ENCODE measurements at regions not wholly inside any gene's neighbourhood (a gene's known extent, or its start where the extent isn't known, plus 50 kb on each side); places are given as distances from the start of the nearest gene placed in this dataset.
A peak's percentile ranks its signal among the peaks of the same experiment; 100 is the strongest.

- no peak for DNase-seq
- Histone ChIP-seq H3K36me3 (no peaks in the 10 kb centered on the region), H3K27ac (no peak overlapping the region), H3K4me3 (no peak overlapping the region), H3K9me3 (no peaks in the 10 kb centered on the region), H3K27me3 (replicated peaks in 1 of 7) (no peaks in the 10 kb centered on the region), H3K4me1 (peaks cover 0 to 8% (median 0%) of the 10 kb centered on the region in 6 donors)
- intact Hi-C loops (cut with DNase I; ENCODE audit: low total_unique reads), result no loop called here
- no peak for TF ChIP-seq CTCF (IDR thresholded peaks at IDR 0.05 in 8 of 11, conservative IDR thresholded peaks at IDR 0.05 in 3 of 11)
- TF ChIP-seq POLR2A (IDR thresholded peaks at IDR 0.05), result no peak
- no peak for TF ChIP-seq POLR2AphosphoS5 (IDR thresholded peaks at IDR 0.05)
- 46 to 70% (median 54%) methylated on average over 2 of the region's 2 CpGs for WGBS, 5 donors
Measured at GRCh38 chr12:93106910-93107309, 177.8 kb upstream of the EEA1 start.

- no peak overlapping the region for H3K27ac ChIP-seq
- 76 to 88% (median 83%) methylated on average over 5 of the region's 5 CpGs for WGBS, 5 donors
- no peak for DNase-seq
- H3K4me3 ChIP-seq, result no peak overlapping the region
- peaks cover 0 to 8% (median 0%) of the 10 kb centered on the region in 6 donors for H3K4me1 ChIP-seq
- intact Hi-C loops (cut with DNase I; ENCODE audit: low total_unique reads), result no loop called here
- no peaks in the 10 kb centered on the region for H3K9me3 ChIP-seq
- TF ChIP-seq POLR2AphosphoS5 (IDR thresholded peaks at IDR 0.05), result no peak
- TF ChIP-seq POLR2A (IDR thresholded peaks at IDR 0.05), result no peak
- no peak for TF ChIP-seq CTCF (IDR thresholded peaks at IDR 0.05 in 8 of 11, conservative IDR thresholded peaks at IDR 0.05 in 3 of 11)
- no peaks in the 10 kb centered on the region for H3K36me3 ChIP-seq
- H3K27me3 ChIP-seq (replicated peaks in 1 of 7), result no peaks in the 10 kb centered on the region
Measured at GRCh38 chr12:93107514-93108312, 178.6 kb upstream of the EEA1 start.

- 52 to 74% (median 65%) methylated on average over 3 of the region's 3 CpGs for WGBS, 5 donors
- H3K36me3 ChIP-seq, result no peaks in the 10 kb centered on the region
- no peak for TF ChIP-seq POLR2AphosphoS5 (IDR thresholded peaks at IDR 0.05)
- TF ChIP-seq CTCF (IDR thresholded peaks at IDR 0.05 in 8 of 11, conservative IDR thresholded peaks at IDR 0.05 in 3 of 11), result no peak
- no peak for TF ChIP-seq POLR2A (IDR thresholded peaks at IDR 0.05)
- peaks cover 0 to 8% (median 0%) of the 10 kb centered on the region in 6 donors for H3K4me1 ChIP-seq
- no peaks in the 10 kb centered on the region for H3K9me3 ChIP-seq
- no peak for DNase-seq
- intact Hi-C loops (cut with DNase I; ENCODE audit: low total_unique reads), result no loop called here
- peak overlapping the region in 3 of 8 donors; percentile 13 to 26 (median 20) for H3K27ac ChIP-seq
- no peak overlapping the region for H3K4me3 ChIP-seq
- H3K27me3 ChIP-seq (replicated peaks in 1 of 7), result no peaks in the 10 kb centered on the region
Measured at GRCh38 chr12:93108985-93109384, 179.9 kb upstream of the EEA1 start.

DNA sequence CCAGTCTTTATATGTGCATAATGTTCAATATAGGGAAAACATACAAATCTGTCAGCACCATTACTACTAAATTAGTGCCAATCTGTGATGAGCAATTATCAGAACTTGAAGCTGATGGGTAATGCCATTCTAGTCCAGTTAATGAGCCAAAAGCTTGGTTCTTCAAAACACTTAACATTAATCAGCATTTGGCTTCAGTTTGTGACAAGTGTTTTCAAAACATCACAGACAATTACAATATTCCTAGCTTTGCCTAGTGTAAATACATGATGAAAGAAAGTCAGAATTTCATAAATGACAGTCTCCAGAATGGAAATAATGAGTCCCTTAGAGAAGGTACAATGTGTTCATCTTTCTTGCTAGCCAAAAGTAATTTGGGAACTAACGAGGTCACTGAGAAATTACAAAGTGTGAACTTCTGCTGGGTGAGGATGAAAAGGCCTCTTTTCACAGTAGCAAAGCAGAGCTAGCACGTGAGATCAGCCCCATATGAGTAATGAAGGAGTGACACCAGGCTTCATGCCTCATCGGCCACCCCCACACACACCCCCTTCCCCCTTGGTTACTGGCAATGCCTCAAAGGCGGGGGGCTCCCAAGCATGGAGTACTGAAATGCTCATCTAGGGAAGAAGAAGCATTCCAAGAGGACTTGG is 180.6 kb upstream of the EEA1 start:
- 55 to 73% (median 70%) methylated on average over 4 of the region's 4 CpGs for WGBS, 5 donors
- H3K4me1 ChIP-seq, result peaks cover 0 to 8% (median 0%) of the 10 kb centered on the region in 6 donors
- peak overlapping the region in 2 of 8 donors; percentile 6 to 20 for H3K27ac ChIP-seq
- DNase-seq, result no peak
- H3K27me3 ChIP-seq (replicated peaks in 1 of 7), result no peaks in the 10 kb centered on the region
- H3K9me3 ChIP-seq, result no peaks in the 10 kb centered on the region
- H3K36me3 ChIP-seq, result no peaks in the 10 kb centered on the region
- no peak overlapping the region for H3K4me3 ChIP-seq
- intact Hi-C loops (cut with DNase I; ENCODE audit: low total_unique reads), result no loop called here
- TF ChIP-seq CTCF (IDR thresholded peaks at IDR 0.05 in 8 of 11, conservative IDR thresholded peaks at IDR 0.05 in 3 of 11) (no peak), POLR2AphosphoS5 (IDR thresholded peaks at IDR 0.05) (no peak), POLR2A (IDR thresholded peaks at IDR 0.05) (no peak)

Measured in spleen (tissue), 11 donors.